ENCODE measurements at regions not wholly inside any gene's neighbourhood (a gene's known extent, or its start where the extent isn't known, plus 50 kb on each side); places are given as distances from the start of the nearest gene placed in this dataset.

GRCh38 chr20:52867305-52867704 is 104.9 kb upstream of the TSHZ2 start (continued):
- no peak for TF ChIP-seq RORB (CRISPR knock-in tag; IDR thresholded peaks at IDR 0.05)
- no peak for TF ChIP-seq ZSCAN18 (CRISPR knock-in tag; IDR thresholded peaks at IDR 0.05)
- TF ChIP-seq USF2 (CRISPR knock-in tag; IDR thresholded peaks at IDR 0.05): no peak
- TF ChIP-seq ZNF317 (CRISPR knock-in tag; IDR thresholded peaks at IDR 0.05; ENCODE audit: borderline replicate concordance, low read depth): no peak
- TF ChIP-seq ZNF396 (CRISPR knock-in tag; IDR thresholded peaks at IDR 0.05; ENCODE audit: borderline replicate concordance): no peak
- no peak for TF ChIP-seq NFE2L1 (CRISPR knock-in tag; IDR thresholded peaks at IDR 0.05)
- no peak for TF ChIP-seq IRF1 (CRISPR knock-in tag; IDR thresholded peaks at IDR 0.05)

- Mint-ChIP-seq H3K4me3 (no peak overlapping the region), H3K4me1 (no peaks in the 10 kb centered on the region), H3K9me3 (peaks cover 13% of the 10 kb centered on the region), H3K27me3 (ENCODE audit: low read depth) (no peaks in the 10 kb centered on the region), H3K36me3 (no peaks in the 10 kb centered on the region), H3K27ac (no peak overlapping the region)
- DNase-seq (ENCODE audit: low spot score): no peak
- ChIA-PET POLR2A (no interaction called here), CTCF (no interaction called here)
- ATAC-seq: no peak
- TF ChIP-seq NR1H2 (CRISPR knock-in tag; IDR thresholded peaks at IDR 0.05) (no peak), TP53 (CRISPR knock-in tag; IDR thresholded peaks at IDR 0.05) (no peak), ZNF512 (CRISPR knock-in tag; IDR thresholded peaks at IDR 0.05; ENCODE audit: borderline replicate concordance) (no peak)
Observed at GRCh38 chr20:52864916-52865605, 107.1 kb upstream of the TSHZ2 start.

- ChIA-PET POLR2A (no interaction called here), CTCF (interaction anchor here (0.6 kb wide), 1 partner anchor 50 kb away, joined by 3 read pairs; no protein-coding TSS in a partner anchor)
- peak; percentile 17 for DNase-seq (ENCODE audit: low spot score)
- peaks cover 13% of the 10 kb centered on the region for H3K4me1 Mint-ChIP-seq
- ATAC-seq: peak; percentile 85
- H3K27me3 Mint-ChIP-seq (ENCODE audit: low read depth): no peaks in the 10 kb centered on the region
- TF ChIP-seq ZNF671 (CRISPR knock-in tag; IDR thresholded peaks at IDR 0.05) (no peak), MYBL2 (CRISPR knock-in tag; IDR thresholded peaks at IDR 0.05) (no peak), ZNF138 (CRISPR knock-in tag; conservative IDR thresholded peaks at IDR 0.05) (no peak), CREB1 (CRISPR knock-in tag; IDR thresholded peaks at IDR 0.05) (no peak), ZMAT4 (CRISPR knock-in tag; IDR thresholded peaks at IDR 0.05) (no peak), ZNF281 (CRISPR knock-in tag; IDR thresholded peaks at IDR 0.05) (no peak), FOXJ3 (CRISPR knock-in tag; IDR thresholded peaks at IDR 0.05; ENCODE audit: borderline replicate concordance) (no peak), E2F1 (CRISPR knock-in tag; IDR thresholded peaks at IDR 0.05) (no peak)
- peaks cover 16% of the 10 kb centered on the region for H3K9me3 Mint-ChIP-seq
- no peak overlapping the region for H3K27ac Mint-ChIP-seq
- H3K4me3 Mint-ChIP-seq: no peak overlapping the region
- H3K36me3 Mint-ChIP-seq: no peaks in the 10 kb centered on the region
Observed at GRCh38 chr20:52859156-52859876, 112.8 kb upstream of the TSHZ2 start.

Measured in WTC11 (cell line).